HG02885 (cell line): ENCODE measurements at regions not wholly inside any gene's neighbourhood (a gene's known extent, or its start where the extent isn't known, plus 50 kb on each side); places are given as distances from the start of the nearest gene placed in this dataset.
A peak's percentile ranks its signal among the peaks of the same experiment; 100 is the strongest.

Source experiments
- ATAC-seq: cut with Tn5 transposase; IDR thresholded peaks from one replicate; pipeline ENCODE4 v1.9.1; 2021; ENCODE audit warnings: mild to moderate bottlenecking; ENCODE audit not compliant: unreplicated experiment, poor library complexity

- no peak for ATAC-seq
Observed at GRCh38 chr20:39135885-39136544, 173.9 kb downstream of the DHX35 start.

GRCh38 chr20:39133201-39133600 lies 171.1 kb downstream of the DHX35 start:
- no peak for ATAC-seq

GRCh38 chr20:39132511-39132910 lies 170.4 kb downstream of the DHX35 start:
- no peak for ATAC-seq

GRCh38 chr20:39132093-39132492 lies 169.9 kb downstream of the DHX35 start:
- ATAC-seq, result no peak

GRCh38 chr20:39130627-39131026 lies 168.5 kb downstream of the DHX35 start:
- no peak for ATAC-seq

GRCh38 chr20:39129523-39129922 lies 167.4 kb downstream of the DHX35 start:
- ATAC-seq, result no peak

GRCh38 chr20:39124064-39124463 lies 161.9 kb downstream of the DHX35 start:
- ATAC-seq, result no peak

GRCh38 chr20:39123185-39123557 lies 161.0 kb downstream of the DHX35 start:
- ATAC-seq, result no peak

- no peak for ATAC-seq
Observed at GRCh38 chr20:39117491-39117890, 155.3 kb downstream of the DHX35 start.

- ATAC-seq, result no peak
Observed at GRCh38 chr20:39116020-39116419, 153.9 kb downstream of the DHX35 start.

- ATAC-seq, result peak; percentile 49
Observed at GRCh38 chr20:39112178-39112743, 150.1 kb downstream of the DHX35 start.

- no peak for ATAC-seq
Observed at GRCh38 chr20:39111359-39112177, 149.4 kb downstream of the DHX35 start.

- ATAC-seq, result no peak
Observed at GRCh38 chr20:39110819-39111136, 148.6 kb downstream of the DHX35 start.

GRCh38 chr20:39109933-39110818 lies 148.0 kb downstream of the DHX35 start:
- ATAC-seq, result no peak

- ATAC-seq, result no peak
Observed at GRCh38 chr20:39108746-39109145, 146.6 kb downstream of the DHX35 start.

- no peak for ATAC-seq
Observed at GRCh38 chr20:39107741-39108140, 145.6 kb downstream of the DHX35 start.

- no peak for ATAC-seq
Observed at GRCh38 chr20:39106791-39107190, 144.6 kb downstream of the DHX35 start.

- ATAC-seq, result no peak
Observed at GRCh38 chr20:39105551-39105950, 143.4 kb downstream of the DHX35 start.

- no peak for ATAC-seq
Observed at GRCh38 chr20:39103732-39104131, 141.6 kb downstream of the DHX35 start.

- ATAC-seq, result no peak
Observed at GRCh38 chr20:39103305-39103704, 141.2 kb downstream of the DHX35 start.

- no peak for ATAC-seq
Observed at GRCh38 chr20:39101895-39102294, 139.8 kb downstream of the DHX35 start.
